ENCODE measurements at regions not wholly inside any gene's neighbourhood (a gene's known extent, or its start where the extent isn't known, plus 50 kb on each side); places are given as distances from the start of the nearest gene placed in this dataset.

- Histone ChIP-seq H3K36me3 (ENCODE audit: control insufficient read depth in 2 of 3, insufficient read depth in 3 of 3, low read length in 3 of 3) (no peaks in the 10 kb centered on the region), H3K9me3 (ENCODE audit: control insufficient read depth in 2 of 3, low read length in 3 of 3) (no peaks in the 10 kb centered on the region), H3K27ac (ENCODE audit: low read depth, low read length) (no peak overlapping the region), H3K4me3 (ENCODE audit: low read length) (no peak overlapping the region), H3K27me3 (ENCODE audit: control insufficient read depth in 2 of 2, insufficient read depth in 2 of 2, low read length in 2 of 2) (no peaks in the 10 kb centered on the region), H3K4me1 (ENCODE audit: control insufficient read depth in 2 of 2, insufficient read depth in 2 of 2, low read length in 2 of 2) (no peaks in the 10 kb centered on the region)
- no peak overlapping the region for H3K27ac Mint-ChIP-seq
- intact Hi-C loops (cut with micrococcal nuclease), result no loop called here
- H3K4me3 Mint-ChIP-seq, result no peak overlapping the region
- no peaks in the 10 kb centered on the region for H3K4me1 Mint-ChIP-seq
- ChIA-PET CTCF (no interaction called here), POLR2A (no interaction called here)
- no peaks in the 10 kb centered on the region for H3K36me3 Mint-ChIP-seq
- peaks cover 0 to 3% (median 0%) of the 10 kb centered on the region in 11 donors for H3K9me3 Mint-ChIP-seq
- DNase-seq (no peak), ATAC-seq (no peak)
- H3K27me3 Mint-ChIP-seq, result peaks cover 0 to 11% (median 0%) of the 10 kb centered on the region in 5 donors
Observed at GRCh38 chr16:80009971-80010659, 409.6 kb upstream of the MAF start.

GRCh38 chr16:80008857-80009256 is 408.3 kb upstream of the MAF start:
- H3K36me3 Mint-ChIP-seq, result no peaks in the 10 kb centered on the region
- H3K27ac Mint-ChIP-seq, result no peak overlapping the region
- ChIA-PET CTCF (no interaction called here), POLR2A (no interaction called here)
- Histone ChIP-seq H3K4me1 (ENCODE audit: control insufficient read depth in 2 of 2, insufficient read depth in 2 of 2, low read length in 2 of 2) (no peaks in the 10 kb centered on the region), H3K4me3 (ENCODE audit: low read length) (no peak overlapping the region), H3K9me3 (ENCODE audit: control insufficient read depth in 2 of 3, low read length in 3 of 3) (no peaks in the 10 kb centered on the region), H3K27ac (ENCODE audit: low read depth, low read length) (no peak overlapping the region), H3K36me3 (ENCODE audit: control insufficient read depth in 2 of 3, insufficient read depth in 3 of 3, low read length in 3 of 3) (no peaks in the 10 kb centered on the region), H3K27me3 (ENCODE audit: control insufficient read depth in 2 of 2, insufficient read depth in 2 of 2, low read length in 2 of 2) (no peaks in the 10 kb centered on the region)
- H3K4me3 Mint-ChIP-seq, result no peak overlapping the region
- DNase-seq (no peak), ATAC-seq (no peak)
- H3K27me3 Mint-ChIP-seq, result peaks cover 0 to 11% (median 2%) of the 10 kb centered on the region in 5 donors
- peaks cover 0 to 8% (median 2%) of the 10 kb centered on the region in 11 donors for H3K9me3 Mint-ChIP-seq
- intact Hi-C loops (cut with micrococcal nuclease), result no loop called here
- no peaks in the 10 kb centered on the region for H3K4me1 Mint-ChIP-seq

- Mint-ChIP-seq H3K27ac (no peak overlapping the region), H3K4me3 (no peak overlapping the region), H3K27me3 (peaks cover 0 to 11% (median 3%) of the 10 kb centered on the region in 5 donors), H3K36me3 (no peaks in the 10 kb centered on the region), H3K4me1 (no peaks in the 10 kb centered on the region), H3K9me3 (peaks cover 0 to 9% (median 2%) of the 10 kb centered on the region in 11 donors)
- ChIA-PET POLR2A (no interaction called here), CTCF (no interaction called here)
- H3K27ac ChIP-seq (ENCODE audit: low read depth, low read length), result no peak overlapping the region
- H3K4me1 ChIP-seq (ENCODE audit: control insufficient read depth in 2 of 2, insufficient read depth in 2 of 2, low read length in 2 of 2), result no peaks in the 10 kb centered on the region
- H3K9me3 ChIP-seq (ENCODE audit: control insufficient read depth in 2 of 3, low read length in 3 of 3), result no peaks in the 10 kb centered on the region
- H3K4me3 ChIP-seq (ENCODE audit: low read length), result no peak overlapping the region
- H3K27me3 ChIP-seq (ENCODE audit: control insufficient read depth in 2 of 2, insufficient read depth in 2 of 2, low read length in 2 of 2), result no peaks in the 10 kb centered on the region
- ATAC-seq, result no peak
- intact Hi-C loops (cut with micrococcal nuclease), result no loop called here
- H3K36me3 ChIP-seq (ENCODE audit: control insufficient read depth in 2 of 3, insufficient read depth in 3 of 3, low read length in 3 of 3), result no peaks in the 10 kb centered on the region
- no peak for DNase-seq
Observed at GRCh38 chr16:80007231-80007630, 406.7 kb upstream of the MAF start.

DNA sequence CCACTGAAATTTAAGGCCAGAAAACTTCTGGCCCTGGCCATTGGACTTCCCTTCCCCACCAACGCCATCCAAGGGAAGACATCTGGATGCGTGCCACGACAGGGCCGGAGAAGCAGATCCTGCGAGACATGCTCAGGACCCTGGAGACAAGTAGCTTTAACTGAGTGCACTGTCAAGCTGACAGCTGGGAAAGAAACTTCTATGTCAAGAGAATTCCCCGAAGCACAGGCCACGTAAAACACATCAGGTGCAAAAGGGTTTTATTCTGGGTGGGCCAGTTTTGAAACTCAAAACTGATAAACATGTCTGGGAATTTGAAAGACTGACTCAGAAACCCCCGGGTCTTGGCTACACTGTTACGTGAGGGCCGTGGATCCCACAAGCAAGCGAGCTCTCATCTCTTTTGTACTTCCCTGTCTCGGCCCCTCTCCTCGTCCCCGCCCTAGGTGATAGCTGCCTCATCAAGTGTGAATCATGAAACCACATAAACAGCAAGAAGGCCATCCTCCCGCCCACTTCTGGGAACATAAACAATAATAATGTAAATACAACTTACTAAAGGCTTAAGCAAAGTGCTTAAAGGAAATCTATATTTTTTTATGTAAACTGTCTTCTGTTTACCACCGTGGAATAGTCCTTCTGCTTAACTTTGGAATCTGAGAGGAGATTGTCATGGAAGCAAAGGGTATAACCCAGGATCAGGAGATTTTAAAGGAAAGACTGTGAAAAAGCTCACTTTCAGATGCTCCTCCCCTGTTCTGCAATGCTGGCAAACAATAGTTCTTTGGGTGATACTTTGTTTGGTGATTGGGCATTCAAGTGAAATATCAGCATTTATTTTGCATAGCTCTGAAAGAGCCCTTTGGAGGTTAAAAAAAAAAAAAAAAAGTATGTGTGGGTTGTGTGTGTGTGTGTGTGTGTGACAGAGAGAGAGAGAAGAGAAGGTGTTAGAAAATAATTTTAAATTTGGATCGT is 406.0 kb upstream of the MAF start:
- CTCF ChIA-PET, result no interaction called here
- H3K27ac ChIP-seq (ENCODE audit: low read depth, low read length), result no peak overlapping the region
- peaks cover 0 to 9% (median 2%) of the 10 kb centered on the region in 11 donors for H3K9me3 Mint-ChIP-seq
- H3K4me1 ChIP-seq (ENCODE audit: control insufficient read depth in 2 of 2, insufficient read depth in 2 of 2, low read length in 2 of 2), result no peaks in the 10 kb centered on the region
- no peaks in the 10 kb centered on the region for H3K36me3 Mint-ChIP-seq
- no peaks in the 10 kb centered on the region for H3K36me3 ChIP-seq (ENCODE audit: control insufficient read depth in 2 of 3, insufficient read depth in 3 of 3, low read length in 3 of 3)
- no peak overlapping the region for H3K4me3 Mint-ChIP-seq
- intact Hi-C loops (cut with micrococcal nuclease), result no loop called here
- DNase-seq (no peak), ATAC-seq (no peak)
- POLR2A ChIA-PET, result no interaction called here
- H3K27me3 Mint-ChIP-seq, result peaks cover 0 to 8% (median 3%) of the 10 kb centered on the region in 5 donors
- H3K27ac Mint-ChIP-seq, result no peak overlapping the region
- no peaks in the 10 kb centered on the region for H3K9me3 ChIP-seq (ENCODE audit: control insufficient read depth in 2 of 3, low read length in 3 of 3)
- H3K27me3 ChIP-seq (ENCODE audit: control insufficient read depth in 2 of 2, insufficient read depth in 2 of 2, low read length in 2 of 2), result no peaks in the 10 kb centered on the region
- H3K4me3 ChIP-seq (ENCODE audit: low read length), result no peak overlapping the region
- no peaks in the 10 kb centered on the region for H3K4me1 Mint-ChIP-seq

GRCh38 chr16:80004113-80004512 is 403.6 kb upstream of the MAF start:
- peaks cover 0 to 16% (median 0%) of the 10 kb centered on the region in 5 donors for H3K27me3 Mint-ChIP-seq
- no peaks in the 10 kb centered on the region for H3K36me3 Mint-ChIP-seq
- Histone ChIP-seq H3K4me1 (ENCODE audit: control insufficient read depth in 2 of 2, insufficient read depth in 2 of 2, low read length in 2 of 2) (no peaks in the 10 kb centered on the region), H3K36me3 (ENCODE audit: control insufficient read depth in 2 of 3, insufficient read depth in 3 of 3, low read length in 3 of 3) (no peaks in the 10 kb centered on the region), H3K4me3 (ENCODE audit: low read length) (no peak overlapping the region), H3K9me3 (ENCODE audit: control insufficient read depth in 2 of 3, low read length in 3 of 3) (no peaks in the 10 kb centered on the region), H3K27ac (ENCODE audit: low read depth, low read length) (no peak overlapping the region), H3K27me3 (ENCODE audit: control insufficient read depth in 2 of 2, insufficient read depth in 2 of 2, low read length in 2 of 2) (no peaks in the 10 kb centered on the region)
- no peaks in the 10 kb centered on the region for H3K4me1 Mint-ChIP-seq
- DNase-seq, result no peak
- peaks cover 0 to 9% (median 2%) of the 10 kb centered on the region in 11 donors for H3K9me3 Mint-ChIP-seq
- ChIA-PET CTCF (no interaction called here), POLR2A (no interaction called here)
- no peak overlapping the region for H3K4me3 Mint-ChIP-seq
- H3K27ac Mint-ChIP-seq, result no peak overlapping the region
- intact Hi-C loops (cut with micrococcal nuclease), result no loop called here
- no peak for ATAC-seq

DNA sequence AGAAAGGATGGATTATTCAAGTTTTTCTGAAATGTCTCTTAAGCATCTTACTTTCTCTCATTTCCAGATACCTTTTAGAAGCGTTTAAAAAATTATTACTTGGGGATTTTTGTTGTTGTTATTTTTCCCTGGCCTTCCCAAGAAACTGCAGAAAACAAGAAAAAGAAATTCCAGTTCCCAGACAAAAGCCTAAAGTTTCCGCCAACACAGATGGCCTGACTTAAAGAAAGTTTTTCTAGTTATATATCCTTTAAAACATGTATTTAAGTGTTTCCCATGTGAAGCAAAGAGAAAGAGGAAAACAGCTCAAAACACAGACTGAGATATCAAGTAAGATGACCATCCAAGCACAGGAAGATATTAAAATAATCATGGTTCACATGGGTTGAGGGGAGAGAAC is 401.7 kb upstream of the MAF start:
- ATAC-seq, result no peak
- peaks cover 0 to 9% (median 2%) of the 10 kb centered on the region in 11 donors for H3K9me3 Mint-ChIP-seq
- H3K36me3 Mint-ChIP-seq, result no peaks in the 10 kb centered on the region
- ChIA-PET CTCF (no interaction called here), POLR2A (interaction anchor here (0.7 kb wide), 1 partner anchor 10 kb away, joined by 3 read pairs; no protein-coding TSS in a partner anchor)
- no peaks in the 10 kb centered on the region for H3K9me3 ChIP-seq (ENCODE audit: control insufficient read depth in 2 of 3, low read length in 3 of 3)
- no peaks in the 10 kb centered on the region for H3K27me3 ChIP-seq (ENCODE audit: control insufficient read depth in 2 of 2, insufficient read depth in 2 of 2, low read length in 2 of 2)
- no peak overlapping the region for H3K27ac Mint-ChIP-seq
- no peaks in the 10 kb centered on the region for H3K36me3 ChIP-seq (ENCODE audit: control insufficient read depth in 2 of 3, insufficient read depth in 3 of 3, low read length in 3 of 3)
- no peaks in the 10 kb centered on the region for H3K4me1 ChIP-seq (ENCODE audit: control insufficient read depth in 2 of 2, insufficient read depth in 2 of 2, low read length in 2 of 2)
- H3K27me3 Mint-ChIP-seq, result peaks cover 0 to 16% (median 0%) of the 10 kb centered on the region in 5 donors
- intact Hi-C loops (cut with micrococcal nuclease), result no loop called here
- H3K4me1 Mint-ChIP-seq, result no peaks in the 10 kb centered on the region
- DNase-seq, result no peak
- no peak overlapping the region for H3K4me3 ChIP-seq (ENCODE audit: low read length)
- H3K4me3 Mint-ChIP-seq, result no peak overlapping the region
- no peak overlapping the region for H3K27ac ChIP-seq (ENCODE audit: low read depth, low read length)

Measured in naive thymus-derived CD4-positive, alpha-beta T cell (primary cell).